ENCODE measurements at regions not wholly inside any gene's neighbourhood (a gene's known extent, or its start where the extent isn't known, plus 50 kb on each side); places are given as distances from the start of the nearest gene placed in this dataset.

- no peak for DNase-seq (ENCODE audit: low read depth)
Measured at GRCh38 chr10:118175148-118175547, 128.4 kb upstream of the RAB11FIP2 start.

GRCh38 chr10:118173296-118173695, 126.6 kb upstream of the RAB11FIP2 start:
- no peak for DNase-seq (ENCODE audit: low read depth)

- no peak for DNase-seq (ENCODE audit: low read depth)
Measured at GRCh38 chr10:118171861-118172260, 125.1 kb upstream of the RAB11FIP2 start.

GRCh38 chr10:118167056-118167700, 120.4 kb upstream of the RAB11FIP2 start:
- no peak for DNase-seq (ENCODE audit: low read depth)

GRCh38 chr10:118163217-118163616, 116.5 kb upstream of the RAB11FIP2 start:
- no peak for DNase-seq (ENCODE audit: low read depth)

GRCh38 chr10:118161461-118162246, 114.9 kb upstream of the RAB11FIP2 start:
- DNase-seq (ENCODE audit: low read depth): no peak

GRCh38 chr10:118153287-118153686, 106.5 kb upstream of the RAB11FIP2 start:
- DNase-seq (ENCODE audit: low read depth): no peak

- DNase-seq (ENCODE audit: low read depth): no peak
Measured at GRCh38 chr10:118151461-118151860, 104.7 kb upstream of the RAB11FIP2 start.

GRCh38 chr10:118148247-118148646, 101.5 kb upstream of the RAB11FIP2 start:
- no peak for DNase-seq (ENCODE audit: low read depth)

- DNase-seq (ENCODE audit: low read depth): no peak
Measured at GRCh38 chr10:118145256-118145655, 98.5 kb upstream of the RAB11FIP2 start.

GRCh38 chr10:118141471-118141870, 94.7 kb upstream of the RAB11FIP2 start:
- no peak for DNase-seq (ENCODE audit: low read depth)

- peak; percentile 1 for DNase-seq (ENCODE audit: low read depth)
Measured at GRCh38 chr10:118139321-118139720, 92.6 kb upstream of the RAB11FIP2 start.

GRCh38 chr10:118128675-118129074, 81.9 kb upstream of the RAB11FIP2 start:
- no peak for DNase-seq (ENCODE audit: low read depth)

GRCh38 chr10:118118716-118119115, 72.0 kb upstream of the RAB11FIP2 start:
- no peak for DNase-seq (ENCODE audit: low read depth)

GRCh38 chr10:118116715-118117449, 70.1 kb upstream of the RAB11FIP2 start:
- no peak for DNase-seq (ENCODE audit: low read depth)

GRCh38 chr10:118116362-118116714, 69.6 kb upstream of the RAB11FIP2 start:
- DNase-seq (ENCODE audit: low read depth): no peak

- no peak for DNase-seq (ENCODE audit: low read depth)
Measured at GRCh38 chr10:118115701-118116100, 69.0 kb upstream of the RAB11FIP2 start.

- no peak for DNase-seq (ENCODE audit: low read depth)
Measured at GRCh38 chr10:118114992-118115391, 68.3 kb upstream of the RAB11FIP2 start.

- no peak for DNase-seq (ENCODE audit: low read depth)
Measured at GRCh38 chr10:118112543-118113125, 65.9 kb upstream of the RAB11FIP2 start.

GRCh38 chr10:118110750-118111149, 64.0 kb upstream of the RAB11FIP2 start:
- no peak for DNase-seq (ENCODE audit: low read depth)

GRCh38 chr10:118108194-118109026, 61.7 kb upstream of the RAB11FIP2 start:
- DNase-seq (ENCODE audit: low read depth): no peak

- DNase-seq (ENCODE audit: low read depth): no peak
Measured at GRCh38 chr10:118107541-118107940, 60.8 kb upstream of the RAB11FIP2 start.
